ENCODE measurements at regions not wholly inside any gene's neighbourhood (a gene's known extent, or its start where the extent isn't known, plus 50 kb on each side); places are given as distances from the start of the nearest gene placed in this dataset.

- no peaks in the 10 kb centered on the region for H3K36me3 ChIP-seq (ENCODE audit: control insufficient read depth in 2 of 4, insufficient read depth in 4 of 4, low read length in 3 of 4)
- no peak overlapping the region for H2BK15ac ChIP-seq (ENCODE audit: low read length)
- H3K79me2 ChIP-seq (ENCODE audit: control insufficient read depth in 1 of 2, insufficient read depth in 2 of 2, low read length in 2 of 2): no peaks in the 10 kb centered on the region
- no peak overlapping the region for H2BK20ac ChIP-seq (ENCODE audit: low read length)
- no peak overlapping the region for H3K18ac ChIP-seq (ENCODE audit: extremely low read depth, low read length)
- H4K91ac ChIP-seq (replicated peaks; ENCODE audit: insufficient read length, low read length): no peak overlapping the region
- no peaks in the 10 kb centered on the region for H4K20me1 ChIP-seq (replicated peaks in 1 of 2; ENCODE audit: control insufficient read depth in 1 of 2, insufficient read depth in 2 of 2, low read length in 2 of 2)
- ChIA-PET POLR2A (ENCODE audit: partially characterized antibody) (no interaction called here), CTCF (ENCODE audit: partially characterized antibody) (no interaction called here)
- H2AFZ ChIP-seq (ENCODE audit: low read length): no peak overlapping the region
- DNase-seq (ENCODE audit: low read depth in 1 of 2, low spot score in 2 of 2) (no peak), FAIRE-seq (no peak)
- WGBS, 2 experiments (ENCODE audit: extremely low coverage in 1 of 2, insufficient coverage in 1 of 2, insufficient read length in 1 of 2, insufficient replicate concordance in 2 of 2, low coverage in 1 of 2, low lambda C conversion rate in 2 of 2, missing lambda C conversion rate in 1 of 2): 78% methylated on average over 4 of the region's 4 CpGs; no CpG with 5 or more reads in 1 of the 2 experiments
- H3K23ac ChIP-seq (ENCODE audit: insufficient read length): no peak overlapping the region
- no peaks in the 10 kb centered on the region for H3K23me2 ChIP-seq (ENCODE audit: low read depth, low read length)
- H4K5ac ChIP-seq (ENCODE audit: insufficient read length, low read depth, low read length): no peak overlapping the region
- H3K9ac ChIP-seq (replicated peaks in 1 of 4; ENCODE audit: extremely low read depth in 1 of 4, low read depth in 3 of 4, low read length in 3 of 4): no peak overlapping the region
- no peak overlapping the region for H3K4me3 ChIP-seq (ENCODE audit: extremely low read depth in 1 of 4, insufficient read depth in 2 of 4, low read depth in 3 of 4, low read length in 4 of 4)
- no peak overlapping the region for H2BK120ac ChIP-seq (replicated peaks; ENCODE audit: low read depth, low read length)
- no peak overlapping the region for H3K27ac ChIP-seq (ENCODE audit: low read depth, low read length)
- H3K4ac ChIP-seq (replicated peaks; ENCODE audit: insufficient read length, low read depth, low read length): no peak overlapping the region
- H3K56ac ChIP-seq (replicated peaks; ENCODE audit: insufficient read length, low read depth, low read length): no peak overlapping the region
- H2AK5ac ChIP-seq (ENCODE audit: low read depth, low read length): no peak overlapping the region
- H3K4me1 ChIP-seq (replicated peaks in 1 of 4; ENCODE audit: control insufficient read depth in 3 of 4, insufficient read depth in 4 of 4, low read length in 3 of 4): no peaks in the 10 kb centered on the region
- no peaks in the 10 kb centered on the region for H3K79me1 ChIP-seq (ENCODE audit: low read depth, low read length)
- H3K9me3 ChIP-seq (ENCODE audit: insufficient read depth in 2 of 2, low read depth in 1 of 2, low read length in 1 of 2): peaks cover 59 to 73% of the 10 kb centered on the region in 2 experiments
- H2BK12ac ChIP-seq (ENCODE audit: low read depth, low read length): no peak overlapping the region
- H3K27me3 ChIP-seq (replicated peaks in 1 of 4; ENCODE audit: control insufficient read depth in 3 of 4, extremely low read depth in 1 of 4, insufficient read depth in 3 of 4, low read length in 3 of 4): no peaks in the 10 kb centered on the region
- H3K4me2 ChIP-seq (ENCODE audit: insufficient read depth in 1 of 2, low read depth in 2 of 2, low read length in 2 of 2): no peak overlapping the region
- no peak overlapping the region for H3K14ac ChIP-seq (ENCODE audit: insufficient read length)
- no peak overlapping the region for H4K8ac ChIP-seq (ENCODE audit: extremely low read depth, insufficient read depth, low read length)
- H2BK5ac ChIP-seq (ENCODE audit: low read depth, low read length): no peak overlapping the region
- TF ChIP-seq CHD7 (IDR thresholded peaks at IDR 0.05; ENCODE audit: insufficient replicate concordance, low read length): no peak
These were observed 267.5 kb downstream of the TMEM121 start for GRCh38 chr14:105793836-105794235.

Measured in H1 (cell line).